ENCODE measurements at regions not wholly inside any gene's neighbourhood (a gene's known extent, or its start where the extent isn't known, plus 50 kb on each side); places are given as distances from the start of the nearest gene placed in this dataset.

DNA sequence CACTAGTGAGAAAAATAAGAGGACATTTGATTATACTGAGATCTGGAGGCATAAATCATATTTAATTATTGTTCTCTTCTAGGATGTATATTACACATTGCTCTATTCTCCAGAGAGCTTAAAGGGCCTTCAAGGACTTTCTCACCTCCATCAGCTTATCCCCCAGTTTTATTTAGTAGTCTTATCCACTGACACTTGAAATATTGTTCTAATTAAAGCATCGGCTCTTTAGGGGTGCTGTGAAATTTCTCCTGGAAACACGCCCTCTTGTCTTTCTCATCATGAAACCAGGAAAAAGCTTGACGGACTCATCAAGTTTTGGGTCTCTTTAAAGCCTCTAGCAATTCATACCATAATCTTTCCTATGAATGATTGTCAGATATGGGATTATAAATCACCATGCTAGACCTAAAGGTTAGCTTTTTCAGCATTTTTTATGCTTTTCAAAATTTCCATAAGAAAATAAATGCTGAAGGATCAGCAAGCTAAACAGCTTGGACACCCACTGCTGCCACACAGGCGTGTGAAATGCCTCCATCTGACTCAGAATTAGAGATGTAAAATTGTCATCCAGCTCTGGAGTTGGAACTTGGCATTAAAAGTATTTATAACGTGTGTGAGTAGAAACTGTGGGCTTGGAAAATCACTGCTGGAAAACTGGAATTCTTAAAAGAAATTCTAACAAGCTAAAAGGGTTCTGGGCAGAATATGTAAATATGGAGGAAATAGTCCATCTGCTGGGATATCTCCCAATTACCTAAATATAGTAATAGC lies 216.3 kb downstream of the CHRM2 start:
- no peaks in the 10 kb centered on the region for H3K27me3 ChIP-seq (ENCODE audit: insufficient read depth, poor library complexity, severe bottlenecking)
- no peaks in the 10 kb centered on the region for H3K4me1 ChIP-seq (ENCODE audit: insufficient read depth, poor library complexity, severe bottlenecking)
- DNase-seq (ENCODE audit: low spot score), result no peak
- H3K4me3 ChIP-seq (ENCODE audit: severe bottlenecking), result no peak overlapping the region
- H3K9me3 ChIP-seq (ENCODE audit: severe bottlenecking), result no peaks in the 10 kb centered on the region
- ATAC-seq (ENCODE audit: low read depth), result no peak
- H3K27ac ChIP-seq (ENCODE audit: poor library complexity, severe bottlenecking), result no peak overlapping the region
- TF ChIP-seq, protein P1, sequence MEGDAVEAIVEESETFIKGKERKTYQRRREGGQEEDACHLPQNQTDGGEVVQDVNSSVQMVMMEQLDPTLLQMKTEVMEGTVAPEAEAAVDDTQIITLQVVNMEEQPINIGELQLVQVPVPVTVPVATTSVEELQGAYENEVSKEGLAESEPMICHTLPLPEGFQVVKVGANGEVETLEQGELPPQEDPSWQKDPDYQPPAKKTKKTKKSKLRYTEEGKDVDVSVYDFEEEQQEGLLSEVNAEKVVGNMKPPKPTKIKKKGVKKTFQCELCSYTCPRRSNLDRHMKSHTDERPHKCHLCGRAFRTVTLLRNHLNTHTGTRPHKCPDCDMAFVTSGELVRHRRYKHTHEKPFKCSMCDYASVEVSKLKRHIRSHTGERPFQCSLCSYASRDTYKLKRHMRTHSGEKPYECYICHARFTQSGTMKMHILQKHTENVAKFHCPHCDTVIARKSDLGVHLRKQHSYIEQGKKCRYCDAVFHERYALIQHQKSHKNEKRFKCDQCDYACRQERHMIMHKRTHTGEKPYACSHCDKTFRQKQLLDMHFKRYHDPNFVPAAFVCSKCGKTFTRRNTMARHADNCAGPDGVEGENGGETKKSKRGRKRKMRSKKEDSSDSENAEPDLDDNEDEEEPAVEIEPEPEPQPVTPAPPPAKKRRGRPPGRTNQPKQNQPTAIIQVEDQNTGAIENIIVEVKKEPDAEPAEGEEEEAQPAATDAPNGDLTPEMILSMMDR (IDR thresholded peaks at IDR 0.05; ENCODE audit: poor library complexity, severe bottlenecking), result no peak
- no peaks in the 10 kb centered on the region for H3K36me3 ChIP-seq (ENCODE audit: low read depth)

DNA sequence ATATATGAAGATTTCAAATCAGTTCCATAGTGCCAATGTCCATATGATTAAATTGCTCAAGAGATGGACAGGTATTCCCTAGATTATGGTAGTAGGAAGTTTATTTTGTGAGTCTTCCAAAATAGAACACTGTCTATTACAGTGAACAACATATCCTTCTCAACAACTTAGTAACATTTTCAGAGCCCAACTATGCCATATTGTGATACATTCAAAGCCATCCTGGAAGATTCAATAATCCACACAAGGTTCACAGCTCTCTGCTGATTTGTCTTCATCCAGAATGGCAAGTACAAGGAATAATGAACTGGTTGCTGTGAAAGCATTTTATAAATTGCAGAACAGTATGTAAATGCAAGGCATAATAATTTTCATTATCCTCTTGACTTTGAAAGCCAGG lies 213.9 kb downstream of the CHRM2 start:
- TF ChIP-seq, protein P1 (IDR thresholded peaks at IDR 0.05; ENCODE audit: poor library complexity, severe bottlenecking), result no peak

DNA sequence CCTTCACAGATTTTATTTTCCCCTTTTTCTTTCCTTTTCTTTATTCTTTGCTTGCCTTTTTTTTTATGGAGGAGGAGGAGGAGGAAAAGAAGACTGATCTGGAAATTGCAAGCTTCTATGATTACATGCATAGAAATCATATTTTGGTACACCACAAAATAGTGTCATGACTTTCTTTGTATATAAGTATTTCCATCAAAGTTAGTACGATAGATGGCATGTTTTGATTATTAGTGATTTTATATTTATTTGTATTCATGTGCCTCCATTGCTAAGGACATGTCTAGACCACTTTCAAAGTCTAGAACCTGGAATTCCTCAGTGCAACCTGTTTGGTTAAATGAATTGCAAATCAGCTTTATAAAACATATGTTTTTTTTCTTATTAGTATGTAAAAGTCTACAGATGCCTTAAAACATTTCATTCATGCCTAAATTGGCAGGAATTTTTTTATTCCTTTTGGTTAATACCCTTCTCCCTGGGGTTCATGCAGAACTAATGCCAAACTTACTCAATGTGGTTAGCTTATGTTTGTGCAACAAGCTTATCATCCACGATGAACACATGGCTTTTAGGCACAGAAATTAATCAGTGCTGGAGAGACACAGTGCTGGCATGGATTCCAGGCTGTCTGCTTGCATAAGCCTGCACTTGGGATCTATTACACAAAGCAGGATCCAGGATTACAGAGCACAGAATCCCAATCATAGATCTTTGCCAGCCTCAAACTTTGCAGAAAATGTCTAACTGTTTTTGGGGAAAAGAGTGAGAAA lies 213.1 kb downstream of the CHRM2 start:
- Histone ChIP-seq H3K36me3 (ENCODE audit: low read depth) (no peaks in the 10 kb centered on the region), H3K27me3 (ENCODE audit: insufficient read depth, poor library complexity, severe bottlenecking) (no peaks in the 10 kb centered on the region), H3K9me3 (ENCODE audit: severe bottlenecking) (no peaks in the 10 kb centered on the region), H3K4me1 (ENCODE audit: insufficient read depth, poor library complexity, severe bottlenecking) (peaks cover 10% of the 10 kb centered on the region), H3K27ac (ENCODE audit: poor library complexity, severe bottlenecking) (no peak overlapping the region), H3K4me3 (ENCODE audit: severe bottlenecking) (no peak overlapping the region)
- DNase-seq (ENCODE audit: low spot score), result no peak
- TF ChIP-seq, protein P1 (IDR thresholded peaks at IDR 0.05; ENCODE audit: poor library complexity, severe bottlenecking), result no peak
- ATAC-seq (ENCODE audit: low read depth), result peak; percentile 36; the same call in 1 of the 3 replicates

More for the DNA sequence above, 213.9 kb downstream of the CHRM2 start:
- Histone ChIP-seq H3K4me3 (ENCODE audit: severe bottlenecking) (no peak overlapping the region), H3K9me3 (ENCODE audit: severe bottlenecking) (no peaks in the 10 kb centered on the region), H3K4me1 (ENCODE audit: insufficient read depth, poor library complexity, severe bottlenecking) (peaks cover 10% of the 10 kb centered on the region), H3K27ac (ENCODE audit: poor library complexity, severe bottlenecking) (no peak overlapping the region), H3K36me3 (ENCODE audit: low read depth) (no peaks in the 10 kb centered on the region), H3K27me3 (ENCODE audit: insufficient read depth, poor library complexity, severe bottlenecking) (no peaks in the 10 kb centered on the region)
- no peak for DNase-seq (ENCODE audit: low spot score)
- no peak for ATAC-seq (ENCODE audit: low read depth)

DNA sequence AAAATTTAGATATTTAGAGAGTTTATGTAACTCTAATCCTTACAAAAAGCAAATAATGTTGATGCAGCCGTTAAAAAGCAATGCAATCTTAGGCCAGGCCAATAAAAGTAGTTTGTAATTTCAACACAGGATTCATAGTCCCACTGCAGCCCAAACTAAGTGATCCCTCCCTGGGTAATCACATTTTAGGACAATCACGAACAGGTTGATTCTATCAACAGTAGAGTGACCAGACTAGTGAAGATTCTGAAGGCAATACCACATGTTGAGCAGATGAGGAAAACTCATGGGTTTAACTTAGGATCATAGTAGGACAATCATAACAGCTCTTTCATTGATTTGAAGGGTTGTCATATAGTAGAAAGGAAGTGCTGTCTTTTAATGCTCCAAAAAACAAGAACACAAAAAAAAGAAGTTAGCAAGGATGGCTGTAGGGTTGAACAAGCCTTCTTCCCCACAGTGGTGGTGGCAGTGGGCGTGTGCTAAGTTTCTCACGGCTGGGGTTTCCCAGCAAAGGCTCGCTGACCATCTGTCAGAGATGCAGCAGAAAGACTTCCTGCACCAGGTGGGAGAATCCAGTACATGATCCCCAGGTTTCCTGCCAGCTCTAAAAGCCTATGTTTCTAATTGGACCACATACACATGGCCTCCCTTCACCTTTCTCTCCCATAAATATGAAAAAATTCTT lies 212.2 kb downstream of the CHRM2 start:
- Histone ChIP-seq H3K9me3 (ENCODE audit: severe bottlenecking) (no peaks in the 10 kb centered on the region), H3K27ac (ENCODE audit: poor library complexity, severe bottlenecking) (no peak overlapping the region), H3K4me1 (ENCODE audit: insufficient read depth, poor library complexity, severe bottlenecking) (peaks cover 10% of the 10 kb centered on the region), H3K4me3 (ENCODE audit: severe bottlenecking) (no peak overlapping the region), H3K36me3 (ENCODE audit: low read depth) (no peaks in the 10 kb centered on the region), H3K27me3 (ENCODE audit: insufficient read depth, poor library complexity, severe bottlenecking) (no peaks in the 10 kb centered on the region)
- TF ChIP-seq, protein P1 (IDR thresholded peaks at IDR 0.05; ENCODE audit: poor library complexity, severe bottlenecking), result no peak
- DNase-seq (ENCODE audit: low spot score), result no peak
- no peak for ATAC-seq (ENCODE audit: low read depth)
